Choroid plexus epithelial cell (primary cell): ENCODE measurements at regions not wholly inside any gene's neighbourhood (a gene's known extent, or its start where the extent isn't known, plus 50 kb on each side); places are given as distances from the start of the nearest gene placed in this dataset.
"Not testable (repeated sequence)": the region's sequence is repeated elsewhere in the genome, so short reads cannot be mapped to it uniquely, and the experiment has no call there.

Experiments used
- DNase-seq: peaks from one replicate; pipeline ENCODE4 v3.0.0-alpha.2; 2010; ENCODE audit warnings: low read depth
- H3K4me3 ChIP-seq: 2 replicates; pipeline ENCODE4 v1.5.1; 2011; ENCODE audit warnings: low read depth, mild to moderate bottlenecking, control low read depth, low read length, moderate library complexity
- TF ChIP-seq, protein P1 (sequence below): conservative IDR thresholded peaks from 2 replicates; pipeline ENCODE4 v1.5.1; 2011; ENCODE audit warnings: low read depth, mild to moderate bottlenecking, control low read depth, inconsistent platforms, low read length, moderate library complexity

DNA sequence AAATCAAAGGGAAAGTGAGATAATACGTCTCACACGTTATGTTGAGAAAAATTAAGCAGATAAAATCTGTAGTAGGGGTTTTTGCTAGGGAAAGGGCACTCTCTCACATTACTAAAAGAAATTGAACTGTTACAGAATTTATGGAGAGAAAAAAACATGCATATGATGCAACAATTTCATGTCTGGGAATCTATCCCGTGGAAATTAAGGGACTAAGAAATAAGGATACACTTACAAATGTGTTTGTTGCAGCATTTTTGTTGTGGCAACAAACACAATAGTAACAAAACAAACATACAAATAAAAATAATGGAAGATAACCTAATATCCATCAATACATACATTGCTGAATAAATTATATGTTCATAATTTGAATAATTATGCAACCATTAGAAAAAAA lies 96.3 kb upstream of the ZBED5 start:
- no peak overlapping the region for H3K4me3 ChIP-seq
- TF ChIP-seq, protein P1, sequence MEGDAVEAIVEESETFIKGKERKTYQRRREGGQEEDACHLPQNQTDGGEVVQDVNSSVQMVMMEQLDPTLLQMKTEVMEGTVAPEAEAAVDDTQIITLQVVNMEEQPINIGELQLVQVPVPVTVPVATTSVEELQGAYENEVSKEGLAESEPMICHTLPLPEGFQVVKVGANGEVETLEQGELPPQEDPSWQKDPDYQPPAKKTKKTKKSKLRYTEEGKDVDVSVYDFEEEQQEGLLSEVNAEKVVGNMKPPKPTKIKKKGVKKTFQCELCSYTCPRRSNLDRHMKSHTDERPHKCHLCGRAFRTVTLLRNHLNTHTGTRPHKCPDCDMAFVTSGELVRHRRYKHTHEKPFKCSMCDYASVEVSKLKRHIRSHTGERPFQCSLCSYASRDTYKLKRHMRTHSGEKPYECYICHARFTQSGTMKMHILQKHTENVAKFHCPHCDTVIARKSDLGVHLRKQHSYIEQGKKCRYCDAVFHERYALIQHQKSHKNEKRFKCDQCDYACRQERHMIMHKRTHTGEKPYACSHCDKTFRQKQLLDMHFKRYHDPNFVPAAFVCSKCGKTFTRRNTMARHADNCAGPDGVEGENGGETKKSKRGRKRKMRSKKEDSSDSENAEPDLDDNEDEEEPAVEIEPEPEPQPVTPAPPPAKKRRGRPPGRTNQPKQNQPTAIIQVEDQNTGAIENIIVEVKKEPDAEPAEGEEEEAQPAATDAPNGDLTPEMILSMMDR, result no peak
- DNase-seq, result no peak

DNA sequence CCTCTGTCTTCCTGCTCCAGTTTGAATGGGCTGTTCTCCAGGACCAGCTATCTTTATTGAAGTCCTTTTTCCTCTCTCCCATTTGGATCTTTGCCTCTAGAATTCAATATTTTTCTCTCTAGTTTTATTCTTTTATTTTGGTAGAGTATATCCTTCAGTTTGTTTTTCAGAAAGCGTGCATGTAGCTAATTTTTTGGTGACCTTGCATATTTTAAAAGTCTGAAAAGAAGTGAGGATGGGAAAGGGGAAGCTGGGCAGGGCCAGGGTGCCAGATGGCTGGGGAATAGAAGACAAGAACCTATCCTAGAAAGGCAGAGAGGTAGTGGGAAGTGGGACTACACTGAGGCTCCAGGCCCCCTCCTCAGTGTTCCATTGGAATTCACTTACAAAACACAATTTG lies 95.0 kb upstream of the ZBED5 start:
- TF ChIP-seq, protein P1, result no peak
- no peak overlapping the region for H3K4me3 ChIP-seq
- DNase-seq, result no peak

DNA sequence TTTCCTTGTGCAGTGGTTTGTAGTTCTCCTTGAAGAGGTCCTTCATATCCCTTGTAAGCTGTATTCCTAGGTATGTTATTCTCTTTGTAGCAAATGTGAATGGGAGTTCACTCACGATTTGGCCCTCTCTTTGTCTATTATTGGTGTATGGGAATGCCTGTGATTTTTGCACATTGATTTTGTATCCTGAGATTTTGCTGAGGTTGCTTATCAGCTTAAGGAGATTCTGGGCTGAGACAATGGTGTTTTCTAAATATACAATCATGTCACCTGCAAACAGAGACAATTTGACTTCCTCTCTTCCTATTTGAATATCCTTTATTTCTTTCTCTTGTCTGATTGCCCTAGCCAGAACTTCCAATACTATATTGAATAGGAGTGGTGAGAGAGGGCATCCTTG lies 90.1 kb upstream of the ZBED5 start:
- DNase-seq, H3K4me3 ChIP-seq: not testable (repeated sequence)

DNA sequence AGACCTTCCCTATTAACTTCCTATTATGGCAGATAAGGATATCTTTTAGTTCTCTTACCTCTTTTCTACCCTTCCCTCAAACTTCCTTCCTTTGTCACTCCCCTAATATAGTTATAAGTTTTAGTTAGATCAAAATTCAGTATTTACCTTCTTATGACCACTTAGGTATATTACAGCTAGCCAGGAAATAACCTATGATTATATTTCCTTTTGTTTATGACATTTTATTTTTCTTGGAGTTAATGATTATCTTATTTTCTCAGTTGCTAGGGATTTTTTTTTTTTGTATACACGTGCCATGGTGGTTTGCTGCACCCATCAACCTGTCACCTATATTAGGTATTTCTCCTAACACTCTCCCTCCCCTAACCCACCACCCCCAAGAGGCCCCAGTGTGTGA lies 88.2 kb upstream of the ZBED5 start:
- DNase-seq, result no peak
- TF ChIP-seq, protein P1, result no peak
- no peak overlapping the region for H3K4me3 ChIP-seq

DNA sequence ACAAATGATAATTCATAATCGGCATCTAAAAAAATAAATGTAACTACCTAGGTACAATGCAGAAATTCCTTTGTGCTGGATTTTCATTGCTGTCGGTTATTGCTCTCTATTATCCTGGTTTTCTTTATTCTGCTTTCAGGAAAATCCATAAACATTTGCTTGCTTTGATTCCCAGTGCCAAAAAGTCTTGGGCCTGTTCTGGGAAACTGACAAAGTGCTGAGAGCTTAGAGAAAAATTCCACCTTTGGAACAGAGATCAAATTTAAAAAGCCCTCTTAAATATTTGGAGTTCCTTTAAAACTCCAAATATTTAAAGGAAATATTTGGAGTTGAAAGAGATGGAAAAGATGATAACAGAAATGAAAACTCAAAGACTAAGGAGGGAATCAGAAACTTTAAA lies 87.3 kb upstream of the ZBED5 start:
- no peak for DNase-seq
- no peak overlapping the region for H3K4me3 ChIP-seq
- TF ChIP-seq, protein P1, result no peak

DNA sequence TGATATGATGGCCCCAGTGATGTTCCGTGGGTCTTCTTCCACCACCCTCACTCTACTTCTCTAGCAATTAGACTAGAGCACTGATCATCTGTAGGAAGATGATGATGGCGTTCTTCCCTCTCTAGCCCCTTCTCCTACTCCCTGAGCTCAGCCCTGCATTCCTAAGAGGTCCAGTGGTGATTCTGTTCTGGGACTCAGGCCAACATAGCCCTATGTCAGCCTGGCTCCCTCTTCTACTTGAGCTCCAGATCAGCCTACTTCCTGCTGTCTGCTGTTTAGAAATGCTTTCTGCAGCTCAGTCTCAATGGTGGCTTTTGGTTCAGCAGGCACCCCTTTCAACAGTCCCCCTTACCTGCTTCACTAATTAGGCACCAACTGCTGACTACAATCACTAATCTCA lies 86.1 kb upstream of the ZBED5 start:
- TF ChIP-seq, protein P1, result no peak
- H3K4me3 ChIP-seq, result no peak overlapping the region
- DNase-seq, result peak; percentile 11

DNA sequence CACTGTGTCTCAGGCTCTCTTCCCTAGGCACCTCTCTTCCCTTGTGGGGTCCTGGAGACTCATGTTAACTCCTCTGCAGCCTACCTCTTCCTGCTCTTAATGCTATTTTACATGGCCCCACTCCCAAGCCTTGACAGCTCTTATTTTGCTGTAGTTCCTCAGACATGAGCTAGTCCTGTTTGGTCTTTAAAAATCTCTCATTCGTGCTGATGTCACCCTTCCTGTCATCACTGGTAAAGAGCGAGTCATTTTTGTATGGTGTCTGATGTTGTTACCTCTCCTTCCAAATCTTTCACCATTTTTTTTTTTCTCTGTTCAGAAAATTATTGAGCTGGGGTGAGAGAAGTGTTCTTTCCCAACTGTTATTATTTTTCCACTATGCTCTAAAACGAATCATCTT lies 84.8 kb upstream of the ZBED5 start:
- DNase-seq, result no peak
- TF ChIP-seq, protein P1, result no peak
- H3K4me3 ChIP-seq, result no peak overlapping the region

DNA sequence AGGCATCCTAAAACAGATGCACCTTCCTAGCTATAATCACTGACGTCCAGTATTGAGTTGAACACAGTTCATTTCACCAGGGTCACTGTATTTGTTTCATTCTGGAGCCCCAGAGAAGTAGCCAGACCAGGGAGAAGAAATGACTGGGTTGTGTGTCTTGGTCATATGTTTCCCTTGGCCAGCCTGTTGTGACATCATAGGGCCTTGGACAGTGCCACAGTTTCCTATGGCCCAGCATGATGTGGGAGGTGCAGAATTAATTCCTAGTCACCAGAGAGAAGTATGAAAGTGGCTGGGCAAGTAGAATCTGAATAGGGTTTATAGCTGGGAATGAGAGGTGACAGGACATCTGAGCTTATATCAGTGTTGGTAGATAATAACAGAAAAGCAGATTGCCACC lies 84.0 kb upstream of the ZBED5 start:
- DNase-seq, result no peak
- TF ChIP-seq, protein P1, result no peak
- no peak overlapping the region for H3K4me3 ChIP-seq
